H1 (cell line): ENCODE measurements at regions not wholly inside any gene's neighbourhood (a gene's known extent, or its start where the extent isn't known, plus 50 kb on each side); places are given as distances from the start of the nearest gene placed in this dataset.

Experiments
- CTCF ChIA-PET: fragments of 300-600 bp; sonication (Branson Sonifier 250); formaldehyde crosslinking; loops from one replicate; lab custom pipeline; 2021; ENCODE audit not compliant: partially characterized antibody; lab: Charles Lee
- POLR2A ChIA-PET: fragments of 300-600 bp; sonication (Branson Sonifier 250); formaldehyde crosslinking; loops from one replicate; lab custom pipeline; 2021; ENCODE audit warnings: inconsistent platforms; ENCODE audit not compliant: partially characterized antibody; lab: Charles Lee
- DNase-seq, 2 experiments: peaks; one replicate each; pipeline versions ENCODE4 v3.0.0 to v3.0.0-alpha.2; 2010 to 2022; ENCODE audit warnings: low spot score in 2 of 2, low read depth in 1 of 2, mixed read lengths in 1 of 2
- FAIRE-seq: peaks from 2 replicates; lab custom pipeline; 2011; peaks lifted over from hg19 to GRCh38; lab: Jason Lieb, UNC
- H2AFZ ChIP-seq: 2 replicates; pipeline ENCODE4 v1.8.1; 2012; ENCODE audit warnings: low read length, inconsistent platforms
- H2AK5ac ChIP-seq: 2 replicates; pipeline ENCODE4 v1.6.1; 2013; ENCODE audit warnings: low read depth, low read length
- H2BK120ac ChIP-seq: replicated peaks from 2 replicates; pipeline ENCODE3; 2013; ENCODE audit warnings: low read depth, low read length, inconsistent platforms
- H2BK12ac ChIP-seq: 2 replicates; pipeline ENCODE4 v1.6.1; 2013; ENCODE audit warnings: low read depth, low read length
- H2BK15ac ChIP-seq: 2 replicates; pipeline ENCODE4 v1.6.1; 2013; ENCODE audit warnings: low read length
- H2BK20ac ChIP-seq: 2 replicates; pipeline ENCODE4 v1.6.1; 2013; ENCODE audit warnings: low read length
- H2BK5ac ChIP-seq: 2 replicates; pipeline ENCODE4 v1.6.1; 2013; ENCODE audit warnings: low read depth, low read length
- H3K14ac ChIP-seq: 2 replicates; pipeline ENCODE4 v1.6.1; 2013; ENCODE audit warnings: inconsistent platforms; ENCODE audit not compliant: insufficient read length
- H3K18ac ChIP-seq: 2 replicates; pipeline ENCODE4 v1.6.1; 2013; ENCODE audit warnings: low read length; ENCODE audit errors: extremely low read depth
- H3K23ac ChIP-seq: 2 replicates; pipeline ENCODE4 v1.6.1; 2013; ENCODE audit warnings: inconsistent platforms; ENCODE audit not compliant: insufficient read length
- H3K23me2 ChIP-seq: 2 replicates; pipeline ENCODE4 v1.6.1; 2013; ENCODE audit warnings: low read depth, low read length
- H3K27ac ChIP-seq: 2 replicates; pipeline ENCODE4 v1.6.1; 2011; ENCODE audit warnings: low read depth, low read length, inconsistent platforms
- H3K27me3 ChIP-seq, 4 experiments: replicated peaks in 1 of 4; 1 replicate in 1 of 4; 2 replicates in 3 of 4; pipeline versions ENCODE4 v1.6.1 to v1.8.1; 2011 to 2013; ENCODE audit warnings: low read length in 3 of 4, mild to moderate bottlenecking in 3 of 4, inconsistent platforms in 2 of 4, mixed read lengths in 2 of 4, moderate library complexity in 1 of 4; ENCODE audit not compliant: control insufficient read depth in 3 of 4, insufficient read depth in 3 of 4; ENCODE audit errors: extremely low read depth in 1 of 4
- H3K36me3 ChIP-seq, 4 experiments: 2 replicates each; pipeline versions ENCODE4 v1.6.1 to v1.8.1; 2011 to 2013; ENCODE audit warnings: mild to moderate bottlenecking in 4 of 4, low read length in 3 of 4, moderate library complexity in 2 of 4, control low read depth in 1 of 4, inconsistent platforms in 1 of 4; ENCODE audit not compliant: insufficient read depth in 4 of 4, control insufficient read depth in 2 of 4
- H3K4ac ChIP-seq: replicated peaks from 2 replicates; pipeline ENCODE3; 2013; ENCODE audit warnings: low read length, low read depth, mixed read lengths, inconsistent platforms; ENCODE audit not compliant: insufficient read length
- H3K4me1 ChIP-seq, 4 experiments: replicated peaks in 1 of 4; 1 replicate in 1 of 4; 2 replicates in 3 of 4; pipeline versions ENCODE4 v1.6.1 to v1.8.1; 2011 to 2013; ENCODE audit warnings: low read length in 3 of 4, inconsistent platforms in 2 of 4, mixed read lengths in 1 of 4; ENCODE audit not compliant: insufficient read depth in 4 of 4, control insufficient read depth in 3 of 4
- H3K4me2 ChIP-seq, 2 experiments: 2 replicates each; pipeline versions ENCODE4 v1.6.1 to v1.8.1; 2011 to 2013; ENCODE audit warnings: low read depth in 2 of 2, low read length in 2 of 2, control low read depth in 1 of 2, inconsistent platforms in 1 of 2, mild to moderate bottlenecking in 1 of 2; ENCODE audit not compliant: insufficient read depth in 1 of 2
- H3K4me3 ChIP-seq, 4 experiments: fragments of 200-600, 300-600 bp in 1 of 4; sonication (generic), shearing (Covaris generic), sonication (Bioruptor Twin) in 1 of 4; 2 replicates each; pipeline versions ENCODE4 v1.5.1 to v1.8.1; 2011 to 2016; ENCODE audit warnings: low read length in 4 of 4, low read depth in 3 of 4, control low read depth in 2 of 4, inconsistent platforms in 2 of 4, mild to moderate bottlenecking in 2 of 4, mixed read lengths in 1 of 4, moderate library complexity in 1 of 4; ENCODE audit not compliant: insufficient read depth in 2 of 4; ENCODE audit errors: extremely low read depth in 1 of 4
- H3K56ac ChIP-seq: replicated peaks from 2 replicates; pipeline ENCODE3; 2013; ENCODE audit warnings: low read depth, mild to moderate bottlenecking, mixed read lengths, low read length, inconsistent platforms; ENCODE audit not compliant: insufficient read length
- H3K79me1 ChIP-seq: 2 replicates; pipeline ENCODE4 v1.6.1; 2013; ENCODE audit warnings: low read depth, low read length, control low read depth
- H3K79me2 ChIP-seq, 2 experiments: 2 replicates each; pipeline versions ENCODE4 v1.6.1 to v1.8.1; 2012 to 2013; ENCODE audit warnings: low read length in 2 of 2, mild to moderate bottlenecking in 2 of 2, inconsistent platforms in 1 of 2; ENCODE audit not compliant: insufficient read depth in 2 of 2, control insufficient read depth in 1 of 2
- H3K9ac ChIP-seq, 4 experiments: replicated peaks in 1 of 4; 1 replicate in 1 of 4; 2 replicates in 3 of 4; pipeline versions ENCODE4 v1.6.1 to v1.8.1; 2011 to 2013; ENCODE audit warnings: low read depth in 3 of 4, low read length in 3 of 4, control low read depth in 2 of 4, mild to moderate bottlenecking in 2 of 4, moderate library complexity in 2 of 4, inconsistent platforms in 1 of 4; ENCODE audit errors: extremely low read depth in 1 of 4
- H3K9me3 ChIP-seq, 2 experiments: 2 replicates each; pipeline versions ENCODE4 v1.6.1 to v1.8.1; 2012 to 2013; ENCODE audit warnings: mild to moderate bottlenecking in 2 of 2, moderate library complexity in 2 of 2, control low read depth in 1 of 2, inconsistent platforms in 1 of 2, low read depth in 1 of 2, low read length in 1 of 2, mixed read lengths in 1 of 2; ENCODE audit not compliant: insufficient read depth in 2 of 2
- H4K20me1 ChIP-seq, 2 experiments: replicated peaks in 1 of 2; 2 replicates each; pipeline versions ENCODE3 to v1.8.1; 2011 to 2013; ENCODE audit warnings: inconsistent platforms in 2 of 2, low read length in 2 of 2, mild to moderate bottlenecking in 1 of 2; ENCODE audit not compliant: insufficient read depth in 2 of 2, control insufficient read depth in 1 of 2
- H4K5ac ChIP-seq: 2 replicates; pipeline ENCODE4 v1.6.1; 2013; ENCODE audit warnings: low read length, low read depth, mixed read lengths, inconsistent platforms; ENCODE audit not compliant: insufficient read length
- H4K8ac ChIP-seq: 2 replicates; pipeline ENCODE4 v1.8.0; 2013; ENCODE audit warnings: mild to moderate bottlenecking, moderate library complexity, low read length, inconsistent platforms; ENCODE audit not compliant: insufficient read depth; ENCODE audit errors: extremely low read depth
- H4K91ac ChIP-seq: replicated peaks from 2 replicates; pipeline ENCODE3; 2013; ENCODE audit warnings: low read length, mixed read lengths, inconsistent platforms; ENCODE audit not compliant: insufficient read length
- WGBS, 2 experiments: shearing (Covaris generic) in 1 of 2; methylation state at CpG; one replicate each; pipeline versions ENCODE4 v1.1.6 to v1.1.7; 2013 to 2015; ENCODE audit warnings: low lambda C conversion rate in 2 of 2, mixed read lengths in 2 of 2, inconsistent platforms in 1 of 2, low coverage in 1 of 2, missing lambda C conversion rate in 1 of 2; ENCODE audit not compliant: insufficient replicate concordance in 2 of 2, insufficient coverage in 1 of 2, insufficient read length in 1 of 2; ENCODE audit errors: extremely low coverage in 1 of 2, missing lambda C conversion rate in 1 of 2; 5-methylcytosine and 5-hydroxymethylcytosine counted together
- TF ChIP-seq, protein P1 (sequence below): fragments of 300-600 bp; sonication (generic); IDR thresholded peaks from 2 replicates; pipeline ENCODE4 v1.7.1; 2012; ENCODE audit warnings: low read length, moderate library complexity, mild to moderate bottlenecking, inconsistent platforms; ENCODE audit not compliant: insufficient replicate concordance

DNA sequence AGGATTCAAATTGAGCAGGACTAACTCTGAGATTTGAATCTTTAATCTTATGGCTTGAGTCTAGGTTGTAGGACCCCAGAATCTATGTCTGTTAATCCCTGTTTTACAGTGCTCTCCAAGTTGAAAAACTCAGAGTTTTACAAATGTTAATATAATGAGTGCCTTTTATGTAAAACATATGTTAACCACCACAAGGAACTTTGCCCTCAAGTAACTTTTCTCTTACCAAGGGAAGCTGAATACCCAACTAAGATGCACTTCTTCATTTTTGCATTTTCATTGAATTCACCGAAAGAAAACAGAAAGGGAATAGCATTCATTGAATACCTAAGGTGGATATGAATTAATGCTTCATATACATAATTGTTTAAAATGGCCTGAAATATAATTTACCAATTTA is 338.1 kb downstream of the RPRM start:
- Histone ChIP-seq H3K79me2 (no peaks in the 10 kb centered on the region), H3K4me3 (no peak overlapping the region), H4K5ac (no peak overlapping the region), H3K9ac (no peak overlapping the region), H2BK12ac (no peak overlapping the region), H3K79me1 (no peaks in the 10 kb centered on the region), H2BK20ac (no peak overlapping the region), H4K91ac (no peak overlapping the region), H3K36me3 (no peaks in the 10 kb centered on the region), H3K4ac (no peak overlapping the region), H4K8ac (no peak overlapping the region), H3K23me2 (no peaks in the 10 kb centered on the region), H3K18ac (no peak overlapping the region), H2BK15ac (no peak overlapping the region), H3K4me1 (0 out of 7 replicates have a peak, but pooled peaks cover 0 to 2% (median 0%) of the 10 kb centered on the region in 4 experiments), H4K20me1 (no peaks in the 10 kb centered on the region), H3K27ac (no peak overlapping the region), H3K27me3 (no peaks in the 10 kb centered on the region), H3K14ac (no peak overlapping the region), H2BK5ac (no peak overlapping the region), H3K9me3 (no peaks in the 10 kb centered on the region), H2AK5ac (no peak overlapping the region), H3K23ac (no peak overlapping the region), H3K56ac (no peak overlapping the region), H2AFZ (no peak overlapping the region), H3K4me2 (no peak overlapping the region), H2BK120ac (no peak overlapping the region)
- POLR2A ChIA-PET, result no interaction called here
- CTCF ChIA-PET, result interaction anchor here (0.8 kb wide), 1 partner anchor 8 kb away, joined by 3 read pairs; no protein-coding TSS in a partner anchor
- DNase-seq (no peak), FAIRE-seq (no peak)
- 82% methylated on average over 1 of the region's 1 CpG; no CpG with 5 or more reads in 1 of the 2 experiments for WGBS, 2 experiments
- TF ChIP-seq, protein P1, sequence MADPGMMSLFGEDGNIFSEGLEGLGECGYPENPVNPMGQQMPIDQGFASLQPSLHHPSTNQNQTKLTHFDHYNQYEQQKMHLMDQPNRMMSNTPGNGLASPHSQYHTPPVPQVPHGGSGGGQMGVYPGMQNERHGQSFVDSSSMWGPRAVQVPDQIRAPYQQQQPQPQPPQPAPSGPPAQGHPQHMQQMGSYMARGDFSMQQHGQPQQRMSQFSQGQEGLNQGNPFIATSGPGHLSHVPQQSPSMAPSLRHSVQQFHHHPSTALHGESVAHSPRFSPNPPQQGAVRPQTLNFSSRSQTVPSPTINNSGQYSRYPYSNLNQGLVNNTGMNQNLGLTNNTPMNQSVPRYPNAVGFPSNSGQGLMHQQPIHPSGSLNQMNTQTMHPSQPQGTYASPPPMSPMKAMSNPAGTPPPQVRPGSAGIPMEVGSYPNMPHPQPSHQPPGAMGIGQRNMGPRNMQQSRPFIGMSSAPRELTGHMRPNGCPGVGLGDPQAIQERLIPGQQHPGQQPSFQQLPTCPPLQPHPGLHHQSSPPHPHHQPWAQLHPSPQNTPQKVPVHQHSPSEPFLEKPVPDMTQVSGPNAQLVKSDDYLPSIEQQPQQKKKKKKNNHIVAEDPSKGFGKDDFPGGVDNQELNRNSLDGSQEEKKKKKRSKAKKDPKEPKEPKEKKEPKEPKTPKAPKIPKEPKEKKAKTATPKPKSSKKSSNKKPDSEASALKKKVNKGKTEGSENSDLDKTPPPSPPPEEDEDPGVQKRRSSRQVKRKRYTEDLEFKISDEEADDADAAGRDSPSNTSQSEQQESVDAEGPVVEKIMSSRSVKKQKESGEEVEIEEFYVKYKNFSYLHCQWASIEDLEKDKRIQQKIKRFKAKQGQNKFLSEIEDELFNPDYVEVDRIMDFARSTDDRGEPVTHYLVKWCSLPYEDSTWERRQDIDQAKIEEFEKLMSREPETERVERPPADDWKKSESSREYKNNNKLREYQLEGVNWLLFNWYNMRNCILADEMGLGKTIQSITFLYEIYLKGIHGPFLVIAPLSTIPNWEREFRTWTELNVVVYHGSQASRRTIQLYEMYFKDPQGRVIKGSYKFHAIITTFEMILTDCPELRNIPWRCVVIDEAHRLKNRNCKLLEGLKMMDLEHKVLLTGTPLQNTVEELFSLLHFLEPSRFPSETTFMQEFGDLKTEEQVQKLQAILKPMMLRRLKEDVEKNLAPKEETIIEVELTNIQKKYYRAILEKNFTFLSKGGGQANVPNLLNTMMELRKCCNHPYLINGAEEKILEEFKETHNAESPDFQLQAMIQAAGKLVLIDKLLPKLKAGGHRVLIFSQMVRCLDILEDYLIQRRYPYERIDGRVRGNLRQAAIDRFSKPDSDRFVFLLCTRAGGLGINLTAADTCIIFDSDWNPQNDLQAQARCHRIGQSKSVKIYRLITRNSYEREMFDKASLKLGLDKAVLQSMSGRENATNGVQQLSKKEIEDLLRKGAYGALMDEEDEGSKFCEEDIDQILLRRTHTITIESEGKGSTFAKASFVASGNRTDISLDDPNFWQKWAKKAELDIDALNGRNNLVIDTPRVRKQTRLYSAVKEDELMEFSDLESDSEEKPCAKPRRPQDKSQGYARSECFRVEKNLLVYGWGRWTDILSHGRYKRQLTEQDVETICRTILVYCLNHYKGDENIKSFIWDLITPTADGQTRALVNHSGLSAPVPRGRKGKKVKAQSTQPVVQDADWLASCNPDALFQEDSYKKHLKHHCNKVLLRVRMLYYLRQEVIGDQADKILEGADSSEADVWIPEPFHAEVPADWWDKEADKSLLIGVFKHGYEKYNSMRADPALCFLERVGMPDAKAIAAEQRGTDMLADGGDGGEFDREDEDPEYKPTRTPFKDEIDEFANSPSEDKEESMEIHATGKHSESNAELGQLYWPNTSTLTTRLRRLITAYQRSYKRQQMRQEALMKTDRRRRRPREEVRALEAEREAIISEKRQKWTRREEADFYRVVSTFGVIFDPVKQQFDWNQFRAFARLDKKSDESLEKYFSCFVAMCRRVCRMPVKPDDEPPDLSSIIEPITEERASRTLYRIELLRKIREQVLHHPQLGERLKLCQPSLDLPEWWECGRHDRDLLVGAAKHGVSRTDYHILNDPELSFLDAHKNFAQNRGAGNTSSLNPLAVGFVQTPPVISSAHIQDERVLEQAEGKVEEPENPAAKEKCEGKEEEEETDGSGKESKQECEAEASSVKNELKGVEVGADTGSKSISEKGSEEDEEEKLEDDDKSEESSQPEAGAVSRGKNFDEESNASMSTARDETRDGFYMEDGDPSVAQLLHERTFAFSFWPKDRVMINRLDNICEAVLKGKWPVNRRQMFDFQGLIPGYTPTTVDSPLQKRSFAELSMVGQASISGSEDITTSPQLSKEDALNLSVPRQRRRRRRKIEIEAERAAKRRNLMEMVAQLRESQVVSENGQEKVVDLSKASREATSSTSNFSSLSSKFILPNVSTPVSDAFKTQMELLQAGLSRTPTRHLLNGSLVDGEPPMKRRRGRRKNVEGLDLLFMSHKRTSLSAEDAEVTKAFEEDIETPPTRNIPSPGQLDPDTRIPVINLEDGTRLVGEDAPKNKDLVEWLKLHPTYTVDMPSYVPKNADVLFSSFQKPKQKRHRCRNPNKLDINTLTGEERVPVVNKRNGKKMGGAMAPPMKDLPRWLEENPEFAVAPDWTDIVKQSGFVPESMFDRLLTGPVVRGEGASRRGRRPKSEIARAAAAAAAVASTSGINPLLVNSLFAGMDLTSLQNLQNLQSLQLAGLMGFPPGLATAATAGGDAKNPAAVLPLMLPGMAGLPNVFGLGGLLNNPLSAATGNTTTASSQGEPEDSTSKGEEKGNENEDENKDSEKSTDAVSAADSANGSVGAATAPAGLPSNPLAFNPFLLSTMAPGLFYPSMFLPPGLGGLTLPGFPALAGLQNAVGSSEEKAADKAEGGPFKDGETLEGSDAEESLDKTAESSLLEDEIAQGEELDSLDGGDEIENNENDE, result no peak
